T-helper 17 cell (primary cell): ENCODE measurements at regions not wholly inside any gene's neighbourhood (a gene's known extent, or its start where the extent isn't known, plus 50 kb on each side); places are given as distances from the start of the nearest gene placed in this dataset.
A peak's percentile ranks its signal among the peaks of the same experiment; 100 is the strongest.

Experiments used
- ATAC-seq: fragments of 150-1000 bp; cut with Tn5 transposase; 2 replicates; pipeline ENCODE4 v1.10.0; 2021; ENCODE audit warnings: mild to moderate bottlenecking, moderate library complexity
- DNase-seq, 3 donors: peaks; one replicate each; pipeline versions ENCODE4 v3.0.0 to v3.0.0-alpha.2; 2020 to 2021
- H3K9me3 ChIP-seq: one replicate; pipeline ENCODE4 v1.7.0; 2013; ENCODE audit warnings: low read length, mild to moderate bottlenecking; ENCODE audit not compliant: control insufficient read depth, poor library complexity, severe bottlenecking
- H3K27ac Mint-ChIP-seq: one replicate; pipeline ENCODE4 v1.8.0; 2022; ENCODE audit warnings: mild to moderate bottlenecking, moderate library complexity, mixed read lengths
- H3K27me3 Mint-ChIP-seq: one replicate; pipeline ENCODE4 v1.8.0; 2022; ENCODE audit warnings: mixed read lengths
- H3K36me3 Mint-ChIP-seq: one replicate; pipeline ENCODE4 v1.8.0; 2022; ENCODE audit warnings: low read depth, mixed read lengths
- H3K4me1 Mint-ChIP-seq: one replicate; pipeline ENCODE4 v1.8.0; 2022; ENCODE audit warnings: mild to moderate bottlenecking, mixed read lengths
- H3K4me3 Mint-ChIP-seq: one replicate; pipeline ENCODE4 v1.8.0; 2022; ENCODE audit warnings: mild to moderate bottlenecking, moderate library complexity, mixed read lengths

DNA sequence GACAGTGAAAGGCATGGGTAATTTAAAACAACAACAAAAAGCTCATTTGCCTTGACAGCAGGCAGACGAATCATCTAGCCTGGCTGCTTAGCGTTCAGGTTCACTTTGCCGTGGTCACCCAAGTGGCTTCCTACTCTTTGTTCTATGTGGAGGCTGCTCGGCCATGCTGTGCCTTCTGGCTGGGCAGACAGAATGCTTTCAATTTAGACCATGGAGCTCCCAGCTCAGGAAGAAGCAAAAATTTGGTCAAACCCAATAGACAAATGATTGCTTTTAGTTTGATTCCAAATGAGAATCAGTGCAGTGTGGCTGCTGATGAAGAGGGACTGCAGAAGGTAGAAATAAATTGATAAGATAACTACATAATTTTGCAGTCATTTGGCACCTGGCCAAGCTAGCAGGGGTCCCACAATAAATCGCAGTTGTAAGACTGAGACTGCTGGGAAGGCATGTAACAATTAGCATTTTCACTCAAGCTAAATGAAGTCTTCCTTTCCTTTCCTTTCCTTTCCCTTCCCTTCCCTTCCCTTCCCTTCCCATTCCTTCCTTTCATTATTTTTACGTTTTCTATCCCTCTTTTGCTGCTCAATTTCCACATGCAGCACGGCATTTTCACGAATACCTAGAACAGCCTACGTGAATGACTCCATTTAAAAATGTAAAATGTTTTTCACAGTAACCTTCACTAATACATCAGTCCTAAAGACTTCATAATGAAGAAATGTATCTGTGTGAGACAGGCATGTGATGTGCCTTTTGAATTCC is 360.4 kb upstream of the TGFBR2 start:
- Mint-ChIP-seq H3K27ac (no peak overlapping the region), H3K27me3 (peaks cover 27% of the 10 kb centered on the region), H3K4me3 (no peak overlapping the region), H3K4me1 (peaks cover 4% of the 10 kb centered on the region), H3K36me3 (peaks cover 4% of the 10 kb centered on the region)
- ATAC-seq (no peak), DNase-seq (no peak)
- no peaks in the 10 kb centered on the region for H3K9me3 ChIP-seq

DNA sequence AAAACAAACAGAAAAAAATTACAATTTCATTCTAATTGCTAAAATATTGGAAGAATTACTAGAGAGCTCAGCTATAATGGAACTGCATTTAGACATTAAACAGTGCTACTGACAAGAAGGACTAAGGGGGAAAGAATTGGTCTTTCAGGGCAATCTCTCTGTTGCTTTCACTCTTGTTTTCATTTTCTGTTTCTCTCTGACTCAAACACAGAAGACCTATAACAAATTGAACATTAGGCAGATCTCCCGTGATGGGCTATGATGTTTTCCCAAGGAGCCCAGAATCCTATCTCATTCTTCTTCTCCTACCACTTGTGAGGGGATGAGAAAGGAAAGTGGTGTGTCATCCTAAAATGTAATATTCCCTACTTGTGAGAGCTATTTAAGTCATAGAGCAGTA is 358.0 kb upstream of the TGFBR2 start:
- H3K4me3 Mint-ChIP-seq = no peak overlapping the region

DNA sequence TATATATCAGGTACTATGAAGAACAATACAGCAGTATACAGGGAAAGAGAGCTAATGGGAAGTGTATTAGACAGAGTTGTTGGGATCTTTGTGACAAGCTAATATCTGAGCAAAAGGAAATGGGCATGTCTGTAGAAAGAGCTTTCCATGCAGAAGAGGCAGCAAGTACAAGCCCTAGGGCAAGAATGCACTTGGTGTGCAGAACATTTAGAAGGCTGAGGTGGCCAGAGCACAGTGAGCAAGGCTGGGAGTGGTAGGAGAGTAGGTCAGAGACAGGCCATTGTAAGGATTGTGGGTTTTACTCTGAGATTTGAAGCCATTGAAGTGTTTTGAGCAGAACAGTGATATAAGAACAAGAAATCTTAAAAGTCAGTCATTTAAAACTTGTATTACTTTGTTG is 353.9 kb upstream of the TGFBR2 start:
- DNase-seq (no peak), ATAC-seq (no peak)
- no peak overlapping the region for H3K4me3 Mint-ChIP-seq
- no peaks in the 10 kb centered on the region for H3K9me3 ChIP-seq
- H3K36me3 Mint-ChIP-seq = no peaks in the 10 kb centered on the region
- H3K27ac Mint-ChIP-seq = no peak overlapping the region
- H3K27me3 Mint-ChIP-seq = peaks cover 4% of the 10 kb centered on the region
- H3K4me1 Mint-ChIP-seq = peaks cover 4% of the 10 kb centered on the region

More for the DNA sequence above, 358.0 kb upstream of the TGFBR2 start:
- peaks cover 18% of the 10 kb centered on the region for H3K27me3 Mint-ChIP-seq
- H3K27ac Mint-ChIP-seq = no peak overlapping the region
- no peak for ATAC-seq
- peaks cover 4% of the 10 kb centered on the region for H3K4me1 Mint-ChIP-seq
- DNase-seq = no peak
- peaks cover 2% of the 10 kb centered on the region for H3K36me3 Mint-ChIP-seq
- no peaks in the 10 kb centered on the region for H3K9me3 ChIP-seq

DNA sequence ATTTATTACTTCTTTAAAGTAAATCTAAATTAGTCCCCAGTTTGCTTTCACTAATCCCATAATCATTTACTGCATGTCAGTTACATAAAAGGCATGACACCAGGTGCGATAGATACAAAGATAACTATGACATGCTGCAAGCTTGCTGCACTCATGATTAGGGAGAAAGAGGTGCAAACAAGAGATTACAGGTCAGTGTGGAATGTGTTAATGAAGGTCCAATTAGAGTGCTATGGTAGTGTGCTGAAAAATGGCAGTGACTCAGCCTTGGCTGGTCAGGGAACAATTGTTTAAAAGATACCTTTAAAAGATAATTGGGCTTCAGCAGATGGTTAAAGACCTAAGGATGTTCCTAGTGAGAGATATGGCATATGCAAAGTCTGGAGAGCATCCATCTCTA is 352.6 kb upstream of the TGFBR2 start:
- H3K27ac Mint-ChIP-seq = no peak overlapping the region
- DNase-seq (no peak), ATAC-seq (no peak)
- peaks cover 2% of the 10 kb centered on the region for H3K4me1 Mint-ChIP-seq
- H3K4me3 Mint-ChIP-seq = no peak overlapping the region
- H3K27me3 Mint-ChIP-seq = no peaks in the 10 kb centered on the region
- H3K9me3 ChIP-seq = no peaks in the 10 kb centered on the region
- H3K36me3 Mint-ChIP-seq = peaks cover 2% of the 10 kb centered on the region

DNA sequence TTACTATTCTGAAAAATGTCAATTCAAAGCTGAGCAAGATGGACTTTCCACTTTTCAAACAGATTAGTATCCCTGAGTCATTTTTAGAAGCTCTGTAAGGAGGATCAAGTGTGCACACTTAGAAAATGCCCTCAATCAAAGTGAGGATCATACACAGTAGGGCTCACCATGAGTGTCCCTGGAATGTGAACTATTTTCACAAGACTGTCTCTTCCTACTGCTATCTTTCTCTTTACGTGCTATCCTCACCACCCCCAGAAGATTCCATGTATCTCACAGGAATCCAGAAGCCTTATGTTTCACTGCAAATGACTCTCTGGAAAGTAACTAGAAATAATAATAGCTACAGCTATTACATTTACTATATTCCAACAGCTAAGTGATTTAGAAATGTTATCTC is 349.9 kb upstream of the TGFBR2 start:
- ATAC-seq (no peak), DNase-seq (no peak)
- H3K4me1 Mint-ChIP-seq = peaks cover 2% of the 10 kb centered on the region
- no peak overlapping the region for H3K27ac Mint-ChIP-seq
- peaks cover 2% of the 10 kb centered on the region for H3K36me3 Mint-ChIP-seq
- H3K9me3 ChIP-seq = no peaks in the 10 kb centered on the region
- H3K4me3 Mint-ChIP-seq = no peak overlapping the region
- no peaks in the 10 kb centered on the region for H3K27me3 Mint-ChIP-seq

DNA sequence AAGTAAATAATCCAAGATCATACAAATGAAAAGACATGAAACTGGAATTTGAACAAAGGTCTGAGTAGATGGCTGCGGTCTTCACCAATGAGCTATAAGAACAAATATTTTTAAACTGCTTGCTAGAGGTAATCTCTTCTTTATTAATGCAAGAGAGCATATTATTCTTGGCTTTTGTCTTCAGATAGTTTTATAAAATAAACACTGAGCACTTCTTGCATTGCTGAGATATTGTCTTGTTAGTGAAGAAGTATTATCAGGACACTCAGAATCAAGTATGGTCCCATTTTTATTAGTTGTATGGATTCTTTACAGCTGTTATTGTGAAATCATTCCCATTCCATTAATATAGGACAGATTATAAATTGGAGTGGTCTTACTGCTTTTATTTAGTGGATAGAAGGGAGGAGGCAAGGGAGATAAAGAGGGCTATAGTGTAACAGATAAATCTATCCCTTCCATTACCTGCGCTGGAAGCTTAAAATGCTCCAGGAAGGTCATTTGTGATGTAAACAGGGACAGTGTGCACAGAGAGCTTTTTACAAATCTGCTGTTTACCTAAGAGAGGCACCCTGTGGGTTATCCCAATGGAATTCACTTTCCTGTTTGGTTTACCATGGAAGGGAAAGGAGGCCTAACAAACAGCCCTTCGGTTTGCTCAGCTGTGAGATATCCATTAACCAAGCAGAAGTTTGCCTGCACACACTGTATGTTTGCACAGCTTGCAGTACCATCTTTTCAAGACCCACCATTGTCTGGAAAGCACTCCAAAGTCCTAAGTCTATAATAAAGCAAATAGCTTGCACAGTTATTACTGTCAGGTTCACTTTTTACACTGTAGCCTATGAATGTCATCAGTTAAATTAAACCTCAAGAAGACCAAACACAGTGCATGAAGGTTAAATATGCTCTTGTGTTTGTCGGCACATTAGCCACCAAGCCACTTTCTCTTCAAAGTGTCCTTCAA is 347.7 kb upstream of the TGFBR2 start:
- Mint-ChIP-seq H3K4me1 (peaks cover 7% of the 10 kb centered on the region), H3K27ac (no peak overlapping the region), H3K4me3 (no peak overlapping the region), H3K27me3 (no peaks in the 10 kb centered on the region), H3K36me3 (peaks cover 2% of the 10 kb centered on the region)
- no peaks in the 10 kb centered on the region for H3K9me3 ChIP-seq
- DNase-seq (no peak), ATAC-seq (no peak)

DNA sequence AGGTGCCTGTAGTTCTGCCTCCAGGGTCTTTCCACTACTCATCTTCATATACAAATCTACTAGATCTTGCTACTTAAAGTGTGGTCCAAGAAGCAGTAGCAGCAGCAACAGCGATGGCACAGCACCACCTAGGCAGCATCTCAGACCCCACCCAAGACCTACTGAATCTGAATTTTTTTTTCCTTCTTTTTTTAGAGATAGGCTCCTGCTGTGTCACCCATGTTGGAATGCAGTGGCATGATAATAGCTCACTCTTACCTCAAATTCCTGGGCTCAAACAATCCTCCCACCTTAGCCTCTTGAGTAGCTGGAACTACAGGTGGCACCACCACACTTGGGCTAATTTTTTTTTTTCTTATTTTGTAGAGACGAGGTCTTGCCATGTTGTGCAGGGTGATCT is 346.7 kb upstream of the TGFBR2 start:
- H3K9me3 ChIP-seq = no peaks in the 10 kb centered on the region
- Mint-ChIP-seq H3K4me1 (peaks cover 7% of the 10 kb centered on the region), H3K4me3 (no peak overlapping the region), H3K27ac (no peak overlapping the region), H3K27me3 (no peaks in the 10 kb centered on the region), H3K36me3 (peaks cover 2% of the 10 kb centered on the region)
- ATAC-seq (no peak), DNase-seq (no peak)

DNA sequence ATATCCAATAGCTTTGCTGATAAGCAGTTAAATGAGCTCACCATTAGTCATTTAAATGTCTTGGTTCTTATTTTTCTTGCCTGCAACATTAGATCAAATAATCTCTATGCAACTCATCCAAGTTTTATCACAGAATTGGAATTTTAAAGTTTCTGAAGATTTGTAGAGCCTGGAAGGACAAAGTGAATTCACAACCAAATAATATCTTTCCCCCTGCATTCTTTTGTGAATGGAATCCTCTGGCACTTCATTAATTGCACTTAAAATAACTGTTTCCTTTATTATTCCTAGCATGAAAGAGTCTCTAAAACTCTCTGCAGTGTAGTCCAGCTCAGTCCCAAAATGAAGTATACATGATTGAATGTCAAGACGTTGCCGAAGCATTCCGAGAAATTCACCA is 345.6 kb upstream of the TGFBR2 start:
- DNase-seq (no peak), ATAC-seq (no peak)
- no peak overlapping the region for H3K4me3 Mint-ChIP-seq
- no peaks in the 10 kb centered on the region for H3K9me3 ChIP-seq
- no peak overlapping the region for H3K27ac Mint-ChIP-seq
- H3K27me3 Mint-ChIP-seq = no peaks in the 10 kb centered on the region
- peaks cover 2% of the 10 kb centered on the region for H3K36me3 Mint-ChIP-seq
- peaks cover 7% of the 10 kb centered on the region for H3K4me1 Mint-ChIP-seq

DNA sequence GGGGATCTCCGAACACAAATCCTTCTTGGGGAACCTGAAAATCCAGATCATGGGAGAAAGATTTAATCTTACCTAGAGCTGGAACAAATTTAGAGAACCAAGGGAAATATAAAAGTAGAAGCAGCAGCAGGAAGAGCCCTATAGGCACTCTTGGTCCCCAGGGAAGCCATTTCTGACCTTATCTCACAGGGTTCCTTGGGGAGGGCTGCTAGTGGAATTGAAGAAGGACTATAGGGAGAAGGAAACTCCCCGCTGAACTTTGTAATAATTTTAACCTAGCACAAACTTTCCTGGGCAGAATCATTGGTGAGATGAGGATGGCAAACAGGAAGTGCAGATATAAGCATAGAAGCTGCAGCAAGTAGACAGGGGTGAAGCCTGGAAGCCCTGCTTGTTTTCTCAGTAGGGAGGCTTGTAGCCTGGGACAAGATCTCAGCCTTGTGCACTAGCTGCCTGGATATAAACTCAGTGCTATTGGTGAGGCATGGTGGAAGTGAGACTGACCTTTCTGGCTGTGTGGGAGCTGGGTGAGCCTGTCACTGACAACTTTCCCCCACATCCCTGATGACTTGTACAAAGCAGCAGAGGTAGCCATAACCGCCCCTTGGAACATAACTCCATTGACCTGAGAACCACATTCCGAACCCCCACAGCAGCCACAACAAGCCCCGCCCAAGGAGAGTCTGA is 343.0 kb upstream of the TGFBR2 start:
- no peaks in the 10 kb centered on the region for H3K27me3 Mint-ChIP-seq
- H3K27ac Mint-ChIP-seq = peak overlapping the region; percentile 10
- ATAC-seq (no peak), DNase-seq (no peak)
- peaks cover 2% of the 10 kb centered on the region for H3K36me3 Mint-ChIP-seq
- no peaks in the 10 kb centered on the region for H3K9me3 ChIP-seq
- H3K4me3 Mint-ChIP-seq = no peak overlapping the region
- peaks cover 7% of the 10 kb centered on the region for H3K4me1 Mint-ChIP-seq

DNA sequence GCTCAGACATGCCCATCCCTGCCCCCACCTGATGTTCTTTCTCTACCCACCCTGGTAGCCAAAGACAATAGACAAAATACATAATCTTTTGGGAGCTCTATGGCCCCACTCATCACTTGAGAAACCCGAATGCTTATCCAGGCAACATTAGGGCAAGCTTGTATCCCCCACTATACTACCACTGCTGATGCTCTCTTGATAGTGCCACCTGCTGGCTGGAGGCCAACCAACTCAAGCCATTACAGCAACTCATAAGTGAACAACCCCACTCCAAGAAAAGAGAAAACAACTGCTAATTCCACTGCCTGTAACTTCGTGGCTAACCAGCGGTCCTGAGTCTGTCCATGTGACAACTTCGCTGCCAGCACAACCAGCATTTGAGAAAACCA is 342.5 kb upstream of the TGFBR2 start:
- Mint-ChIP-seq H3K4me1 (peaks cover 6% of the 10 kb centered on the region), H3K27ac (no peak overlapping the region), H3K4me3 (no peak overlapping the region), H3K27me3 (no peaks in the 10 kb centered on the region), H3K36me3 (no peaks in the 10 kb centered on the region)
- DNase-seq (no peak), ATAC-seq (no peak)
- H3K9me3 ChIP-seq = no peaks in the 10 kb centered on the region

DNA sequence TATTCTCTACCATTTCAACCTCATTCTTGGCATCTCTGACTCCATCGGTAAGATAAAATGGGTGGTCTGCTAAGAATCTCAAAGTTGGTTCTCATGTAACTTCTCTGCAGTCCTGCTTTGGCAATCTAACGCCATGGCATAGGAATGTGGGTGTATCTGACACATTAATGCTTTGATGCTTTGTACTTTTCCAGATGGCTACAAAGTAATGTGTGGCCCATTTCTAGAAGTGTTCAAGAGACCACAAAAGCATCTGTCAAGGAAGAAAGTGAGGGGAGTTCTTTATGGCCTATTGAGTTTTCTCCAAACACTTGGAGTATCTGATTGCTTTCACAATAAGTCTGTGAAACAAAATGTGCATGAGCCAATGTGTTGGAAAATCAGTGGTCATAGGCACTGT is 339.9 kb upstream of the TGFBR2 start:
- H3K9me3 ChIP-seq = no peaks in the 10 kb centered on the region
- Mint-ChIP-seq H3K27me3 (no peaks in the 10 kb centered on the region), H3K27ac (no peak overlapping the region), H3K4me3 (no peak overlapping the region), H3K36me3 (no peaks in the 10 kb centered on the region), H3K4me1 (peaks cover 8% of the 10 kb centered on the region)
- ATAC-seq = no peak
- no peak for DNase-seq

DNA sequence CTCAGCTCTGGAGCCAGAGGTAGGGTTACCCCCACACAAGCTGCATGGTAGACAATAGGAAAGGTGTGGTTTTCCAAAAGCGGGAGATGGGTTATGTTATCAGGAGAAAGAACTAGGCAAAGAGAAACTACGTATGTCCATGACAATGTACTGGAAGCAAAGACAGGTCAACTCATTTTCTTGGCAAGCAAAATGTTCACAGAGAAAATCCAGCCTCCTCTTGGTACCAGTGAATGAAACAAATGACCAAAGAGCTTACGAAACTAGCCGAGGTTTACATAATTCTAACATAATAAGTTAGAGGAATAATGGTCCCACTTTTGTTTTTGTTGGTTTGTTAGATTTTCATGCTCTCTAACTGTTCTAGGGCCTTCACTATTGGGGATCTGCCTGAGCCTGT is 338.1 kb upstream of the TGFBR2 start:
- H3K9me3 ChIP-seq = no peaks in the 10 kb centered on the region
- Mint-ChIP-seq H3K27ac (no peak overlapping the region), H3K36me3 (no peaks in the 10 kb centered on the region), H3K4me3 (no peak overlapping the region), H3K27me3 (no peaks in the 10 kb centered on the region), H3K4me1 (peaks cover 7% of the 10 kb centered on the region)
- DNase-seq (no peak), ATAC-seq (no peak)

DNA sequence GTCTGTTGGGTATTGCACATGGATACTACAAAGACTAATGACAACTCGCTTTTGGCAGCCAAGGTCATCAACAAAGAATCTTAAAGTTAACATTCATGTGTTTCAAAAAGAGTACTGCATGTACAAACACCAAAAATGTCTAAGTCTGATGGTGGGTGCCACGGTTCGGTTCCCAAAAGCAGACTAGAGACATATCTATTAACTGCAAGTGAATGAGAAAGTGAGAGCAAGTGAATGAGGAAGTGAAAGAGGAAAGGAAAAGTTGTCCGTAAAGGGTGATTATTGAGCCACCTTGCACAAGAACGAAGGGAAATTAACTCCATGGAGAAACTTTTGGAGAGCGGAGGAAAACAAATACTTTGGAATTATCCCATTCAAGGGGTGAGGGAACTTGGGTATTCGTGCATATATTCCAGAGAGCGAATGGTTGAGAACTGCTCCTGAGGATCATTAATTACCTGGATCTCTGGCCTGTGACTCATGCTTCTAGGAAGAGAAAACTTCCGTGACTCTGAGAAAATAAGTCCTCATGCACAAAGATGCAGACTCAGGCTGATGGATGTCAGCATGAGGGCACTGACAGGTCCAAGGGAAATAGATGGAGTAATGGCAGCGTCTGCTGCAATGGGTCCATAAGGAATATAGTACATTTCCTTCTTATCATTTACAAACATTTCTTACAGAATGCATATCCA is 336.5 kb upstream of the TGFBR2 start:
- DNase-seq = no peak
- Mint-ChIP-seq H3K36me3 (no peaks in the 10 kb centered on the region), H3K27me3 (no peaks in the 10 kb centered on the region), H3K4me1 (peaks cover 3% of the 10 kb centered on the region), H3K4me3 (no peak overlapping the region), H3K27ac (no peak overlapping the region)
- ATAC-seq = no peak
- no peaks in the 10 kb centered on the region for H3K9me3 ChIP-seq
